Cardiac septum (tissue), 1 donor: ENCODE measurements at regions not wholly inside any gene's neighbourhood (a gene's known extent, or its start where the extent isn't known, plus 50 kb on each side); places are given as distances from the start of the nearest gene placed in this dataset.
A peak's percentile ranks its signal among the peaks of the same experiment; 100 is the strongest.
"Not testable (repeated sequence)": the region's sequence is repeated elsewhere in the genome, so short reads cannot be mapped to it uniquely, and the experiment has no call there.

ENCODE experiments used
- DNase-seq: peaks from one replicate; pipeline ENCODE4 v3.0.0-alpha.2; 2020; ENCODE audit warnings: low spot score
- intact Hi-C: fragments of 100-400 bp; cut with DNase I; formaldehyde crosslinking; loops from one replicate; pipeline ENCODE4 v1.14.0; 2022
- donor health status: DM: no; HTN: no; CAD: no.

GRCh38 chr6:167407239-167408064, 82.6 kb downstream of the TTLL2 start:
- intact Hi-C loops = no loop called here
- no peak for DNase-seq

GRCh38 chr6:167408235-167408869, 83.5 kb downstream of the TTLL2 start:
- no peak for DNase-seq
- intact Hi-C loops = no loop called here

DNA sequence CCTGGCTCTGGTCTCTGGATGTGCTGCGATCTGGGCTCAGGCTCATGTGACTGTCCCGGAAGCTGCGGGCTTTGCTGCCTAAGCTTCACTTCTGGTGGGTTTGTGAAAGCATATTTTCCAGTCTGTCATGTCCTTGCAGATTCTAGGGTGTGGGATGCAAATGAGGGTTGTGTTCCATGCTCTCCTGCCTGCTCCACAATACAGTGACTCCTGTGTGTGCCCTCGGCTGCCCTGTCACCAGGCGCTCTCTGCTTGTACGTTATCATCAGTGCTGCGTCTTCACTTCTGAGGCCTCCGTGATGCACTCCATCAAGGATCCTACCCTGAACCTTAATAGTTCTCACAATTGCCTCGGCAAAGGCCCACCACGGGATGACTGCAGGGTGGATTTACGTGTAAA, 84.2 kb downstream of the TTLL2 start:
- intact Hi-C loops = no loop called here
- no peak for DNase-seq

DNA sequence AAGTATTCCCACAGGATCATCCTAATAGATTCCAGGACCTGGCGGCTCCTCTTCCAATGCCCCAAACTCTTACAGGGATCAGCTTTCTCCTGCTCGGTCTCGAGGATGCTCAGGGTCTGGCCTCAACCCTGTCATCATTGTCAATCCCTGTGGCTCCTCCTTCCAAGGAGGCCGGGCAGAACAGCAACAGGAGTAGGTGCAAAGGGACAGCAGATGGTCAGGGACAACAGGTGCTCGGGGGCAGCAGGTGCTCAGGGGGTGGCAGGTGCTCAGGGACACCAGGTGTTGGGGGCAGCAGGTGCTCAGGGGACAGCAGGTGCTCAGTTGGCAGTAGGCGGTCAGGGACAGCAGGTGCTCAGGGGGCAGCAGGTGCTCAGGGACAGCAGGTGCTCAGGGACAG, 84.8 kb downstream of the TTLL2 start:
- no peak for DNase-seq
- intact Hi-C loops = no loop called here

GRCh38 chr6:167410462-167410861, 85.6 kb downstream of the TTLL2 start:
- no peak for DNase-seq
- intact Hi-C loops = no loop called here

GRCh38 chr6:167412506-167412905, 87.6 kb downstream of the TTLL2 start:
- intact Hi-C loops = no loop called here

DNA sequence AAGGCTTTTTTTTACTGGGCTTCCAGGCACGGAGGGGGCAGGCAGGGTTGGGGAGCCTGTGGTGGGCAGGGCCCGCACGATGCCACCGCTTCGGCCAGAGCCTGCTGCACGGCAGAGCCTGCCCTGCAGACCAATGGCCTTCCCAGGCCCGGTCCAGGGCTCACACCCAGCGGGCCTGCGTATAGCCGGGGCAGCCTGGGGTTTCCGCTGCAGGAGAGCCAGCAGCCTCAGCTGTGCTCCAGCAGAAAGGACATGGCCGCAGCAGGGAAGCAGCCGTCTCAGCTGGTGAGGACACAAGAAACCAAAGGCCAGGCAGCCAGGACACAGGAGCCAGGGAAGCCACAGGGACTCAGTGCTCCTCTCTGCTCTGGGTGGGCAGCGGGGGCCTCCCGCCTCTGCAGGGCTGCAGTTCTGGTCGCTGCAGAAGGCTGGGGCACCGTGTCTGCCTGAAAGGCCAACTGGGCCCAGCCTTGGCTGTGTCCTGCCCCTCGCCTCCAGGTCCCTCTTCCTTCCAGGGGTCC, 90.6 kb downstream of the TTLL2 start:
- intact Hi-C loops = no loop called here
- DNase-seq = no peak

More at GRCh38 chr6:167412506-167412905, 87.6 kb downstream of the TTLL2 start:
- DNase-seq = no peak

DNA sequence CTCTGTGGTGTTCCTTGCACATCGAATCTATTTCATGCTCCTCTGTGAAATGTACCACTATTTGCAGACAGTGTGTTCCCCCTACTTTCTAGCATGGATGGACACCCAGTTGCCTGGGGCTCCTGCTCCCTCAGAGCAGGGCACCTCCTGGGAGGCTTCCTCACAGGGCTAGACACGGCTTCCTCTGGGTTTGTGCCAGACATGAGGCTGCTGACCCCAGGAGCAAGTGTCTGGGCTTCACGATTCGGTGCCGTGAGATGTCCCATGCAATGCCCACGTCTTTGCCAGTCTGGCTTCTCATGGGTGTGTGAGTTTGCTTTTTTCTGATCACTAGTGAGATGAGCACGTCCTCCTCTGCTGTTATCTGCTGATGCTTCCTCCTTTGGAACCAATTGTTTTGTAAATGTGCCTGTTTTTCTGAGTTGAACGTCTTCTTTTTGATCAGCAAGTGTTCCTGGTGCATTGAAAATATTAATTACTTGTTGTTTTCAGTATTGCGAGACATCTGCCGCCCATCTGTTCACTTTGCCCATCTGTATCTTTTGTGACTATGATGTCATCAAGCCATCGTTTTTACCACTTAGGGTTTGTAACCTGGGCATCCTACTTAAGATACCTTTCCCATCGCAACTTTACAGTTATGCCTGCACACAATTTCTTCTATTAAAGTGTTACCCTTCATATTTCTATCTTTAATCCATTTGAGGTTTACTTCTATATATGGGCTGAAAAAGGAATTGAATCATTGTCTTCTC, 92.0 kb downstream of the TTLL2 start:
- DNase-seq = no peak
- intact Hi-C loops = no loop called here

GRCh38 chr6:167420177-167420576, 95.3 kb downstream of the TTLL2 start:
- DNase-seq = no peak
- intact Hi-C loops = no loop called here

DNA sequence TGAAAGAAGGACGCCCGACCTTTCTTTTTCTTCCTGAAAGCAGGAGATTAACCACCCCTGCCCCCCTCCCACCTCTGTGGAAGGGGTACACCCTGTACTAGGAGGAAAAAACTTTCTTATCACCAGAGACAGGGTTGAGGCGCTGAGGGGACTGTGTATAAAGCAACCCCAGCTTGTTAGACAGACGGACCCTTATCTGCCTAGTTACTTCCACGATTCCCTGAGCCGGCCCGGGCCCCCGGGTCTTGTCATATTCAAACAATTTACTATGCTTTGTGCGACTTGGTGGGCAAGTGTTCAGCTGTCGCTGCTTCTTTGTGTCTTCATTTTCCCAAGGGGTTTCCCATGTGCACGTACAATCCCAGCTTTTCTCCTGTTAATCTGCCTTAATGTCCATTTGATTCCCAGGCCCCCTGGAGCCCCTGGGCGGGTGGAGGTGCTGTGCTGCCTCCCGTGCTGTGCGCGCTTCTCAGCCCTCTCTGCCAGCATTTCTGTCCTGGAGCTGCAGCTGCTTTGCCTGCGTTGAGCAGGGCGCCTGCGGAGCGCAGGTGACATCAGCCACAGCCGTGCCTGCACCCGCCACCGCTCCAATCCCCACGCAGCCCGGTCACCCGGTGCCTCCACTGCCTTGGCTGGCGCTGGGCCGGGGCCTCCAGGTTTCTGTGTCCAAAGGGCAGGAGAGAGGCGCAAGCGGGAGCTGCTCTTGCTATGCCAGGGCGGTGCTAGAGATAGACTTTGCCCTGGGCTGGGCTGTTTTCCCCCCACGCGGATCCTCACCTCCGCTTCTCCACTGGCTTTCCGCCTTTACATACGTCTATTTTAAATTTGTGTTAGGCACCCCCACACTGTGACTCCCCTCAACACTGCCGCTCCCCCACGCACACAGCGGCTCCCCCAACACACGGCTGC, 96.2 kb downstream of the TTLL2 start:
- intact Hi-C loops = no loop called here

GRCh38 chr6:167421944-167422343, 97.1 kb downstream of the TTLL2 start:
- DNase-seq, intact Hi-C loops: not testable (repeated sequence)

More for the DNA sequence above, 96.2 kb downstream of the TTLL2 start:
- DNase-seq = peak; percentile 47

DNA sequence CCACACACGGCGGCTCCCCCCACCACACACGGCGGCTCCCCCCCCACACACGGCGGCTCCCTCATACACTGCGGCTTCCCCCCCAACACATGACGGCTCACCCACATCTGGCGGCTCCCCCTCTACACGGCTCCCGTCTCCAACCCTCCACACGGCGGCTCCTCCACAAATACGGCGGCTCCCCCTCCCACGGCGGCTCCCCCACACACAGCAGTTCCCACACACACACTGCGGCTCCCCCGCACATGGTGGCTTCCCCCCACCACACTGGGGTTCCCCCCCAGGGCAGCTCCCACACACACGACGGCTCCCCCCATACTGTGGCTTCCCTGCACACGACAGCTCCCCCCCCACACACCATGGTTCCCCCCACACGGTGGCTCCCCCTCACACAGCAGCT, 98.0 kb downstream of the TTLL2 start:
- intact Hi-C loops = no loop called here
- DNase-seq = no peak

GRCh38 chr6:167424060-167424673, 99.3 kb downstream of the TTLL2 start:
- peak; percentile 58 for DNase-seq
- intact Hi-C loops = no loop called here

DNA sequence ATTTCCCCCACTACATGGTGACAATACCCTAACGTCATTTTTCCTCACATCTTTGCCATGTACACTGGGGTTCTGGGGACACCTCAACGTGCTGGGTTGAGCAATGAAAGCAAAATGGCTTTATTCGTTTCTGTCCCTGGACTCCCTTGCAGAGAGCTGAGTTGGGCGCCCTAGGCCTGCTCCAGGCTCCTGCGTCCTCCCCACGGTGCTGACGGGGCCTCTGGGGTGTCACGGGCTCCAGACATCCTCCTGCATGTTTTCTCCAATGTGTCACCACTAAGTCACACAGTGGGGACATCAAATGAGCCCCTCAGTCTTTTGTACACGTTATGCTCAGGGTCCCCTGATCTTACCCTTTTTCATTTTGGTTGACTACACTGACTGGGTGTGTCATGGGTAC, 99.8 kb downstream of the TTLL2 start:
- intact Hi-C loops = no loop called here

DNA sequence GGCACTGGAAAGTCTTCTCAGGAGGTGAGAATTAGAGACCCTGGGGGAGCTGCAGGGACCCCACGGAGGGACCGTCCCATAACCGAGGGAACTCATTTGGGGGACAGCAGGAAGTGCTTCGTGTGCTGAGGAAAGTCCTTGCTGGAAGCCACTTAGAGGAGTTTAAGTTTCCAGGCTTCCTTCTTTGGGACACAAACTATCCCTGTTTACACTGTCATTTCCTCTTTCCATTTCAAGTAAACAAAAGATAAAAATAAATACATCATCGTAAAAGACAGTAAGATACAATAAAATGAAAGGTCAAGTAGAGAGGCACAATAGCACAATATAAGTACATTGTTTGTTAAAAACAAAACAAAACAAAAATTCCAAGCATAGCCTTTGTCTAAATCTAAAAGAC, 101.2 kb downstream of the TTLL2 start:
- no peak for DNase-seq
- intact Hi-C loops = no loop called here

More for the DNA sequence above, 99.8 kb downstream of the TTLL2 start:
- no peak for DNase-seq

DNA sequence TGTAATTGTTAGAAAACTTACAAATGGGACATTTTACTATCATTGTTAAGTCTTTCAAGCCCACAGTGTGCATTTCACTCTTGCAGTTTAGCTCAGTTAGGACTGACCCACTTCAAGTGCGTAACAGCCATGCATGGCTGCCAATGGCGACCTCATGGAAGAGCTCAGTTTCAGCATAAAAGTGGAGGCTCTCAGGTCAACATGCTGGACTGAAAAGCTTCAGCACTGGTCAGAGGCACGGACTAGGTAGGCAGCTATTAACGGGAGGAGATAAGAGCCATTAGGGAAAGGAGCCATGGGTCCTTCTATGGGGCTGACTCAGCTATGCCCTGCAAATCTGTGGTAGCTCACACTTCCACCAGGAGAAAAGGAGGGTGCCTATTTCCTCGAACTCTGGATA, 101.8 kb downstream of the TTLL2 start:
- DNase-seq = no peak
- intact Hi-C loops = no loop called here

DNA sequence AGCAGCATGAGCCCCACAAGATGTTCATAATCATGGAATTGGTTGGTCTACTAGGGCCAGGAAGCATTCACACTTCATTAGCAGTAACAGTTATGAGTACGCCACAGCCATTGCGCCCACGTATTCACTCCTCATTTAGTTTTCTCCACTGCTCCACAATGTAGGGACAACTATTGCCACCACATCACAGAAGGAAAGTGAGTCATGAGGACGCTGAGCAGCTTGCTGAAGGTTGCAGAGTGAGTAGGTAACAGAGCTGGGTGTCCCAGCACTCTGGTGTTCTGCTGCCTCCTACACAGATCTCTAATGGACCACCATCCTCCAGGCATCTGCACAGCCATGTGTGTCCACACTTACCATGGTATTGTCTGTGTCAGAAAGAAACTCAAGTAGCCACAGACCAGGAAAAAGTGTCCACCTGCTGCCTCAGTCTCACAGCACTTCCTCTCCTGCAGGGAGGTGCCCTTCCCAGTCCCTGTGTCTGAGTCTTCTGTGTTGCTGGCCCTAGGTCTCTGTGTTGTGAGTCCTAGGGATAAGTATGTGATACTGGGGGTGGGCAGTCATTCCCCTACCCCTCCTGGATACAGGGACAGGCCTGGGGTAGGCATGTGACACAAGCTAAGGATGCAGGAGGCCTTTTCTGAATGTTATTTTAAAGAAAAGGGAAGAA, 103.9 kb downstream of the TTLL2 start:
- intact Hi-C loops = no loop called here
- peak; percentile 22 for DNase-seq

GRCh38 chr6:167429353-167429752, 104.5 kb downstream of the TTLL2 start:
- no peak for DNase-seq
- intact Hi-C loops = no loop called here
